ENCODE measurements at regions not wholly inside any gene's neighbourhood (a gene's known extent, or its start where the extent isn't known, plus 50 kb on each side); places are given as distances from the start of the nearest gene placed in this dataset.
"Not testable (repeated sequence)": the region's sequence is repeated elsewhere in the genome, so short reads cannot be mapped to it uniquely, and the experiment has no call there.

- DNase-seq (ENCODE audit: low spot score): not testable (repeated sequence)
Measured at GRCh38 chr2:16753025-16753424, 87.4 kb upstream of the CYRIA start.

GRCh38 chr2:16750925-16751214 lies 85.2 kb upstream of the CYRIA start:
- DNase-seq (ENCODE audit: low spot score): not testable (repeated sequence)

- DNase-seq (ENCODE audit: low spot score): no peak
Measured at GRCh38 chr2:16750175-16750924, 84.7 kb upstream of the CYRIA start.

GRCh38 chr2:16748511-16749266 lies 83.1 kb upstream of the CYRIA start:
- not testable (repeated sequence) for DNase-seq (ENCODE audit: low spot score)

- DNase-seq (ENCODE audit: low spot score): no peak
Measured at GRCh38 chr2:16747689-16748088, 82.1 kb upstream of the CYRIA start.

- no peak for DNase-seq (ENCODE audit: low spot score)
Measured at GRCh38 chr2:16747257-16747656, 81.6 kb upstream of the CYRIA start.

- DNase-seq (ENCODE audit: low spot score): no peak
Measured at GRCh38 chr2:16746833-16747232, 81.2 kb upstream of the CYRIA start.

- DNase-seq (ENCODE audit: low spot score): no peak
Measured at GRCh38 chr2:16746329-16746728, 80.7 kb upstream of the CYRIA start.

GRCh38 chr2:16745466-16745865 lies 79.8 kb upstream of the CYRIA start:
- DNase-seq (ENCODE audit: low spot score): no peak

- no peak for DNase-seq (ENCODE audit: low spot score)
Measured at GRCh38 chr2:16744521-16744920, 78.9 kb upstream of the CYRIA start.

- DNase-seq (ENCODE audit: low spot score): no peak
Measured at GRCh38 chr2:16742026-16742425, 76.4 kb upstream of the CYRIA start.

GRCh38 chr2:16741498-16741897 lies 75.9 kb upstream of the CYRIA start:
- DNase-seq (ENCODE audit: low spot score): no peak

- no peak for DNase-seq (ENCODE audit: low spot score)
Measured at GRCh38 chr2:16739778-16740581, 74.3 kb upstream of the CYRIA start.

- no peak for DNase-seq (ENCODE audit: low spot score)
Measured at GRCh38 chr2:16738361-16739225, 73.0 kb upstream of the CYRIA start.

GRCh38 chr2:16737812-16738211 lies 72.2 kb upstream of the CYRIA start:
- DNase-seq (ENCODE audit: low spot score): no peak

GRCh38 chr2:16736633-16737032 lies 71.0 kb upstream of the CYRIA start:
- no peak for DNase-seq (ENCODE audit: low spot score)

- no peak for DNase-seq (ENCODE audit: low spot score)
Measured at GRCh38 chr2:16729335-16729734, 63.7 kb upstream of the CYRIA start.

- DNase-seq (ENCODE audit: low spot score): no peak
Measured at GRCh38 chr2:16728351-16729136, 62.9 kb upstream of the CYRIA start.

GRCh38 chr2:16727849-16728248 lies 62.2 kb upstream of the CYRIA start:
- DNase-seq (ENCODE audit: low spot score): not testable (repeated sequence)

- no peak for DNase-seq (ENCODE audit: low spot score)
Measured at GRCh38 chr2:16727256-16727655, 61.6 kb upstream of the CYRIA start.

- no peak for DNase-seq (ENCODE audit: low spot score)
Measured at GRCh38 chr2:16726577-16726976, 60.9 kb upstream of the CYRIA start.

All from AG08396 (cell line).